Activated T-cell treated with anti-CD3 and anti-CD28 coated beads, Interleukin-2, amount 50 U/mL, for 4 hours (primary cell): ENCODE measurements at regions not wholly inside any gene's neighbourhood (a gene's known extent, or its start where the extent isn't known, plus 50 kb on each side); places are given as distances from the start of the nearest gene placed in this dataset.
"Not testable (repeated sequence)": the region's sequence is repeated elsewhere in the genome, so short reads cannot be mapped to it uniquely, and the experiment has no call there.

ENCODE experiments used
- ATAC-seq, 2 donors: fragments of 200-7000 bp; cut with Tn5 transposase; one replicate each; pipeline ENCODE4 v1.10.0; 2021
- DNase-seq: peaks from one replicate; pipeline ENCODE4 v3.0.0-alpha.2; 2020
- H3K27me3 Mint-ChIP-seq: one replicate; pipeline ENCODE4 v1.8.0; 2021; ENCODE audit warnings: low read depth, mixed read lengths
- H3K36me3 Mint-ChIP-seq: one replicate; pipeline ENCODE4 v1.8.0; 2022; ENCODE audit warnings: mixed read lengths; ENCODE audit not compliant: insufficient read depth
- H3K4me1 Mint-ChIP-seq: one replicate; pipeline ENCODE4 v1.8.0; 2021; ENCODE audit warnings: low read depth, mixed read lengths
- H3K4me3 Mint-ChIP-seq: one replicate; pipeline ENCODE4 v1.8.0; 2021; ENCODE audit warnings: mild to moderate bottlenecking, moderate library complexity, mixed read lengths
- H3K9me3 Mint-ChIP-seq: one replicate; pipeline ENCODE4 v1.8.0; 2021; ENCODE audit warnings: mixed read lengths

GRCh38 chr21:17699524-17700189, 87.0 kb upstream of the BTG3 start:
- H3K4me1 Mint-ChIP-seq, result peaks cover 9% of the 10 kb centered on the region
- H3K36me3 Mint-ChIP-seq, result no peaks in the 10 kb centered on the region
- H3K4me3 Mint-ChIP-seq, result no peak overlapping the region
- no peak for DNase-seq
- H3K9me3 Mint-ChIP-seq, result peaks cover 12% of the 10 kb centered on the region
- H3K27me3 Mint-ChIP-seq, result peaks cover 2% of the 10 kb centered on the region
- no peak for ATAC-seq

- Mint-ChIP-seq H3K4me1 (peaks cover 9% of the 10 kb centered on the region), H3K9me3 (peaks cover 12% of the 10 kb centered on the region), H3K4me3 (no peak overlapping the region), H3K27me3 (peaks cover 2% of the 10 kb centered on the region), H3K36me3 (no peaks in the 10 kb centered on the region)
- ATAC-seq, result no peak
- DNase-seq, result no peak
Observed at GRCh38 chr21:17697473-17697872, 84.8 kb upstream of the BTG3 start.

- not testable (repeated sequence) for H3K36me3 Mint-ChIP-seq, ATAC-seq, DNase-seq, H3K27me3 Mint-ChIP-seq, H3K4me3 Mint-ChIP-seq
- peaks cover 14% of the 10 kb centered on the region for H3K4me1 Mint-ChIP-seq
- peaks cover 12% of the 10 kb centered on the region for H3K9me3 Mint-ChIP-seq
Observed at GRCh38 chr21:17694416-17694815, 81.7 kb upstream of the BTG3 start.

GRCh38 chr21:17693801-17694200, 81.1 kb upstream of the BTG3 start:
- H3K4me1 Mint-ChIP-seq, result peaks cover 19% of the 10 kb centered on the region
- DNase-seq (no peak), ATAC-seq (no peak)
- H3K27me3 Mint-ChIP-seq, result peaks cover 2% of the 10 kb centered on the region
- H3K36me3 Mint-ChIP-seq, result no peaks in the 10 kb centered on the region
- peaks cover 12% of the 10 kb centered on the region for H3K9me3 Mint-ChIP-seq
- no peak overlapping the region for H3K4me3 Mint-ChIP-seq

- H3K4me3 Mint-ChIP-seq, result no peak overlapping the region
- H3K4me1 Mint-ChIP-seq, result peaks cover 32% of the 10 kb centered on the region
- H3K36me3 Mint-ChIP-seq, result no peaks in the 10 kb centered on the region
Observed at GRCh38 chr21:17690078-17690494, 77.4 kb upstream of the BTG3 start.

GRCh38 chr21:17688912-17689874, 76.5 kb upstream of the BTG3 start:
- Mint-ChIP-seq H3K27me3 (no peaks in the 10 kb centered on the region), H3K4me3 (no peak overlapping the region), H3K36me3 (no peaks in the 10 kb centered on the region), H3K4me1 (peaks cover 32% of the 10 kb centered on the region), H3K9me3 (no peaks in the 10 kb centered on the region)
- ATAC-seq (peak in 1 of 2 donors; percentile 34), DNase-seq (peak; percentile 46)

More at GRCh38 chr21:17690078-17690494, 77.4 kb upstream of the BTG3 start:
- H3K9me3 Mint-ChIP-seq, result no peaks in the 10 kb centered on the region
- no peak for ATAC-seq
- H3K27me3 Mint-ChIP-seq, result no peaks in the 10 kb centered on the region
- no peak for DNase-seq

GRCh38 chr21:17682924-17683323, 70.2 kb upstream of the BTG3 start:
- H3K27me3 Mint-ChIP-seq, result no peaks in the 10 kb centered on the region
- no peak for ATAC-seq
- no peak for DNase-seq
- peaks cover 14% of the 10 kb centered on the region for H3K4me1 Mint-ChIP-seq
- no peaks in the 10 kb centered on the region for H3K9me3 Mint-ChIP-seq
- no peaks in the 10 kb centered on the region for H3K36me3 Mint-ChIP-seq
- H3K4me3 Mint-ChIP-seq, result no peak overlapping the region

GRCh38 chr21:17679002-17679600, 66.4 kb upstream of the BTG3 start:
- Mint-ChIP-seq H3K4me1 (no peaks in the 10 kb centered on the region), H3K36me3 (no peaks in the 10 kb centered on the region), H3K4me3 (no peak overlapping the region), H3K9me3 (no peaks in the 10 kb centered on the region), H3K27me3 (no peaks in the 10 kb centered on the region)
- ATAC-seq (peak; percentile 71 to 85), DNase-seq (no peak)

GRCh38 chr21:17676930-17677329, 64.2 kb upstream of the BTG3 start:
- H3K27me3 Mint-ChIP-seq, H3K36me3 Mint-ChIP-seq, ATAC-seq, H3K9me3 Mint-ChIP-seq, H3K4me1 Mint-ChIP-seq, DNase-seq, H3K4me3 Mint-ChIP-seq: not testable (repeated sequence)

GRCh38 chr21:17674106-17674505, 61.4 kb upstream of the BTG3 start:
- DNase-seq, result no peak
- Mint-ChIP-seq H3K27me3 (peaks cover 6% of the 10 kb centered on the region), H3K4me3 (no peak overlapping the region), H3K36me3 (no peaks in the 10 kb centered on the region), H3K9me3 (no peaks in the 10 kb centered on the region), H3K4me1 (no peaks in the 10 kb centered on the region)
- no peak for ATAC-seq

GRCh38 chr21:17673261-17674020, 60.7 kb upstream of the BTG3 start:
- Mint-ChIP-seq H3K4me1 (no peaks in the 10 kb centered on the region), H3K4me3 (no peak overlapping the region), H3K9me3 (no peaks in the 10 kb centered on the region), H3K36me3 (no peaks in the 10 kb centered on the region), H3K27me3 (peaks cover 6% of the 10 kb centered on the region)
- ATAC-seq, result no peak
- DNase-seq, result no peak

- Mint-ChIP-seq H3K4me1 (no peaks in the 10 kb centered on the region), H3K4me3 (no peak overlapping the region)
Observed at GRCh38 chr21:17671733-17672132, 59.0 kb upstream of the BTG3 start.

GRCh38 chr21:17668479-17669140, 55.9 kb upstream of the BTG3 start:
- no peaks in the 10 kb centered on the region for H3K4me1 Mint-ChIP-seq
- no peaks in the 10 kb centered on the region for H3K9me3 Mint-ChIP-seq
- DNase-seq (no peak), ATAC-seq (no peak)
- H3K4me3 Mint-ChIP-seq, result no peak overlapping the region
- H3K27me3 Mint-ChIP-seq, result peaks cover 6% of the 10 kb centered on the region
- no peaks in the 10 kb centered on the region for H3K36me3 Mint-ChIP-seq

More at GRCh38 chr21:17671733-17672132, 59.0 kb upstream of the BTG3 start:
- Mint-ChIP-seq H3K27me3 (peaks cover 6% of the 10 kb centered on the region), H3K9me3 (no peaks in the 10 kb centered on the region), H3K36me3 (no peaks in the 10 kb centered on the region)
- DNase-seq, result no peak
- ATAC-seq, result no peak
